ENCODE measurements at regions not wholly inside any gene's neighbourhood (a gene's known extent, or its start where the extent isn't known, plus 50 kb on each side); places are given as distances from the start of the nearest gene placed in this dataset.
"Not testable (repeated sequence)": the region's sequence is repeated elsewhere in the genome, so short reads cannot be mapped to it uniquely, and the experiment has no call there.

GRCh38 chr6:53426667-53427270 lies 78.0 kb upstream of the ELOVL5 start:
- ATAC-seq: no peak
- no peak overlapping the region for H3K4me3 ChIP-seq
- 75 to 86% (median 78%) methylated on average over 4 of the region's 4 CpGs for WGBS, 3 donors

GRCh38 chr6:53426117-53426516 lies 77.4 kb upstream of the ELOVL5 start:
- DNase-seq: no peak
- Histone ChIP-seq H3K27me3 (ENCODE audit: insufficient read depth in 3 of 3, low read length in 2 of 3) (no peaks in the 10 kb centered on the region), H3K9me3 (no peaks in the 10 kb centered on the region), H3K27ac (no peak overlapping the region), H3K36me3 (ENCODE audit: insufficient read depth in 1 of 2, low read depth in 1 of 2) (no peaks in the 10 kb centered on the region), H3K4me1 (no peaks in the 10 kb centered on the region), H3K4me3 (no peak overlapping the region)
- TF ChIP-seq, protein P1, sequence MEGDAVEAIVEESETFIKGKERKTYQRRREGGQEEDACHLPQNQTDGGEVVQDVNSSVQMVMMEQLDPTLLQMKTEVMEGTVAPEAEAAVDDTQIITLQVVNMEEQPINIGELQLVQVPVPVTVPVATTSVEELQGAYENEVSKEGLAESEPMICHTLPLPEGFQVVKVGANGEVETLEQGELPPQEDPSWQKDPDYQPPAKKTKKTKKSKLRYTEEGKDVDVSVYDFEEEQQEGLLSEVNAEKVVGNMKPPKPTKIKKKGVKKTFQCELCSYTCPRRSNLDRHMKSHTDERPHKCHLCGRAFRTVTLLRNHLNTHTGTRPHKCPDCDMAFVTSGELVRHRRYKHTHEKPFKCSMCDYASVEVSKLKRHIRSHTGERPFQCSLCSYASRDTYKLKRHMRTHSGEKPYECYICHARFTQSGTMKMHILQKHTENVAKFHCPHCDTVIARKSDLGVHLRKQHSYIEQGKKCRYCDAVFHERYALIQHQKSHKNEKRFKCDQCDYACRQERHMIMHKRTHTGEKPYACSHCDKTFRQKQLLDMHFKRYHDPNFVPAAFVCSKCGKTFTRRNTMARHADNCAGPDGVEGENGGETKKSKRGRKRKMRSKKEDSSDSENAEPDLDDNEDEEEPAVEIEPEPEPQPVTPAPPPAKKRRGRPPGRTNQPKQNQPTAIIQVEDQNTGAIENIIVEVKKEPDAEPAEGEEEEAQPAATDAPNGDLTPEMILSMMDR (IDR thresholded peaks at IDR 0.05): no peak
- no peak for ATAC-seq
- WGBS, 3 donors: 93 to 95% (median 95%) methylated on average over 3 of the region's 3 CpGs
- intact Hi-C loops (cut with DNase I): no loop called here

More at GRCh38 chr6:53426667-53427270, 78.0 kb upstream of the ELOVL5 start:
- intact Hi-C loops (cut with DNase I): no loop called here
- Histone ChIP-seq H3K9me3 (no peaks in the 10 kb centered on the region), H3K27ac (no peak overlapping the region), H3K27me3 (ENCODE audit: insufficient read depth in 3 of 3, low read length in 2 of 3) (no peaks in the 10 kb centered on the region), H3K4me1 (no peaks in the 10 kb centered on the region), H3K36me3 (ENCODE audit: insufficient read depth in 1 of 2, low read depth in 1 of 2) (no peaks in the 10 kb centered on the region)
- no peak for DNase-seq
- TF ChIP-seq, protein P1 (IDR thresholded peaks at IDR 0.05): no peak

DNA sequence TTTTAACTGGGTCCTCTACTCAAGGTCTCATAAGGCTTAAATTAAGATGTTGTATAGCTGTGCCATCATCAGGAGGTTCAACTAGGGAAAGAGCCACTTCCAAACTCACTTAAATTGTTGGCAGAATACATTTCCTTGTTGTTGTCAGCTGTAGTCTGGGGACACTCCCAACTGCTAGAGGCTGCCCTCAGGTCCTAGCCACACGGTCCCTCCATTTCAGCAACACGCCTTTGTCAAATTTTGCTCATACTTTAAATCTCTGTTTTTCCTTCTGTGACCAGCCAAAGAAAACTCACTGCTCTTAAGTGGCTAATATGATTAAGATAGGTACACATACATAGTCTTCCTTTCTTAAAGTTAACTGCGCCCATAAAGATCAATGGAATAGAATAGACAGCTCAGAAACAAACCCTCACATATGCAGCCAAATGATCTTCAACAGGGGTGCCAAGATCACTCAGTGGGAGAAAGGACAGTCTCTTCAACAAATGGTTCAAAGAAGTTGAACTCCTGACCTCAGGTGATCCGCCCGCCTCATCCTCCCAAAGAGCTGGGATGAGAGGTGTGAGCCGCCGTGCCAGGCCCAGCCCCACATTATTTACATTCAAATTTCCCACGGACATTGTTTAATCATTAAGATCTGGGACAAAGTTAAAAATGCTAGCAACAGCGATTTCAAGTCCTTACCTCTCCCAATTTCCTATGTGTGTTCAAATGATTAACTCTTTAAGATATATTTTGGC lies 76.4 kb upstream of the ELOVL5 start:
- intact Hi-C loops (cut with DNase I): no loop called here

DNA sequence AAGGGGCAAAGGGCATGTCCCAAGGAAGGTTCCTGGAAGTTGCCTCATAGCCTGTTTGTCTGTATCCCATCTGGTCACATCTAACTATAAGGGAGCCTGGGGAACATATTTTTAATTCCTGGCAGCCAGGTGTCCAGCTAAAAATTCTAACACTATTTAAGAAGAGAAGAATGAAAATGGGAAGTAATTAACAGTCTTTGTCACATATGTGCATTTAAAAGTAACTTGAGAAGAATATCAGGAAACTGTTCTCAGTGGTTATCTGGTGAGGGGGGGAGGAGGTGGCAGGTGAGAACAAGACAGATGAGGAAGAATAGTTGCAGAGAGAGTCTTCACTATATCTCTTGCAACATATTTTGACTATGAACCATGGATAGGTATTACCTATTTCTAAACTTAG lies 75.5 kb upstream of the ELOVL5 start:
- Histone ChIP-seq H3K36me3 (ENCODE audit: insufficient read depth in 1 of 2, low read depth in 1 of 2) (no peaks in the 10 kb centered on the region), H3K4me3 (no peak overlapping the region), H3K27ac (no peak overlapping the region), H3K27me3 (ENCODE audit: insufficient read depth in 3 of 3, low read length in 2 of 3) (no peaks in the 10 kb centered on the region), H3K4me1 (no peaks in the 10 kb centered on the region), H3K9me3 (no peaks in the 10 kb centered on the region)
- ATAC-seq (no peak), DNase-seq (no peak)
- intact Hi-C loops (cut with DNase I): no loop called here
- TF ChIP-seq, protein P1 (IDR thresholded peaks at IDR 0.05): no peak

More for the DNA sequence above, 76.4 kb upstream of the ELOVL5 start:
- ATAC-seq: no peak
- TF ChIP-seq, protein P1 (IDR thresholded peaks at IDR 0.05): no peak
- Histone ChIP-seq H3K4me3 (no peak overlapping the region), H3K36me3 (ENCODE audit: insufficient read depth in 1 of 2, low read depth in 1 of 2) (no peaks in the 10 kb centered on the region), H3K27me3 (ENCODE audit: insufficient read depth in 3 of 3, low read length in 2 of 3) (no peaks in the 10 kb centered on the region), H3K9me3 (no peaks in the 10 kb centered on the region), H3K4me1 (no peaks in the 10 kb centered on the region), H3K27ac (no peak overlapping the region)
- DNase-seq: no peak
- WGBS, 3 donors: 91 to 94% (median 93%) methylated on average over 9 of the region's 9 CpGs

DNA sequence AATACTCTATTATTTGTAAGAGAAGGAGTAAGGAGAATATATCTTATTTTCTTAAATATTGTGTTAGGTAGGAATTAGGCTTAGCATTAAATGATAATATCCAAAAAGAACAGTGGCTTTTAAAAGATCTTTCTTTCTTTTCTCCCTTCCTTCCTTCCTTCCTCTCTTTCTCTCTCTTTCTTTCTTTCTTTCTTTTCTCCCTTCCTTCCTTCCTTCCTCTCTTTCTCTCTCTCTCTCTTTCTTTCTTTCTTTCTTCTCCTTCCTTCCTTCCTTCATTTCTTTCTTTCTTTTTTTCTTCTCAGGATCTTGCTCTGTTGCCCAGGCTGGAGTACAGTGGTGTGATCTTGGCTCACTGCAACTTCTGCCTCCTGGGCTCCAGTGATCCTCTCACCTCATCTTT lies 74.8 kb upstream of the ELOVL5 start:
- H3K4me3 ChIP-seq; H3K4me1 ChIP-seq; H3K27me3 ChIP-seq (ENCODE audit: insufficient read depth in 3 of 3, low read length in 2 of 3); ATAC-seq; DNase-seq; H3K9me3 ChIP-seq; H3K27ac ChIP-seq; intact Hi-C loops (cut with DNase I); H3K36me3 ChIP-seq (ENCODE audit: insufficient read depth in 1 of 2, low read depth in 1 of 2): not testable (repeated sequence)
